GM12874 (cell line): ENCODE measurements at regions not wholly inside any gene's neighbourhood (a gene's known extent, or its start where the extent isn't known, plus 50 kb on each side); places are given as distances from the start of the nearest gene placed in this dataset.

Experiments
- TF ChIP-seq, protein P1 (sequence below): IDR thresholded peaks from 2 replicates; pipeline ENCODE4 v1.5.1; 2011; ENCODE audit warnings: low read depth, mild to moderate bottlenecking, control low read depth, low read length, moderate library complexity; ENCODE audit not compliant: insufficient read depth

- TF ChIP-seq, protein P1, sequence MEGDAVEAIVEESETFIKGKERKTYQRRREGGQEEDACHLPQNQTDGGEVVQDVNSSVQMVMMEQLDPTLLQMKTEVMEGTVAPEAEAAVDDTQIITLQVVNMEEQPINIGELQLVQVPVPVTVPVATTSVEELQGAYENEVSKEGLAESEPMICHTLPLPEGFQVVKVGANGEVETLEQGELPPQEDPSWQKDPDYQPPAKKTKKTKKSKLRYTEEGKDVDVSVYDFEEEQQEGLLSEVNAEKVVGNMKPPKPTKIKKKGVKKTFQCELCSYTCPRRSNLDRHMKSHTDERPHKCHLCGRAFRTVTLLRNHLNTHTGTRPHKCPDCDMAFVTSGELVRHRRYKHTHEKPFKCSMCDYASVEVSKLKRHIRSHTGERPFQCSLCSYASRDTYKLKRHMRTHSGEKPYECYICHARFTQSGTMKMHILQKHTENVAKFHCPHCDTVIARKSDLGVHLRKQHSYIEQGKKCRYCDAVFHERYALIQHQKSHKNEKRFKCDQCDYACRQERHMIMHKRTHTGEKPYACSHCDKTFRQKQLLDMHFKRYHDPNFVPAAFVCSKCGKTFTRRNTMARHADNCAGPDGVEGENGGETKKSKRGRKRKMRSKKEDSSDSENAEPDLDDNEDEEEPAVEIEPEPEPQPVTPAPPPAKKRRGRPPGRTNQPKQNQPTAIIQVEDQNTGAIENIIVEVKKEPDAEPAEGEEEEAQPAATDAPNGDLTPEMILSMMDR = no peak
Measured at GRCh38 chr19:30760014-30760413, 387.8 kb downstream of the ZNF536 start.

DNA sequence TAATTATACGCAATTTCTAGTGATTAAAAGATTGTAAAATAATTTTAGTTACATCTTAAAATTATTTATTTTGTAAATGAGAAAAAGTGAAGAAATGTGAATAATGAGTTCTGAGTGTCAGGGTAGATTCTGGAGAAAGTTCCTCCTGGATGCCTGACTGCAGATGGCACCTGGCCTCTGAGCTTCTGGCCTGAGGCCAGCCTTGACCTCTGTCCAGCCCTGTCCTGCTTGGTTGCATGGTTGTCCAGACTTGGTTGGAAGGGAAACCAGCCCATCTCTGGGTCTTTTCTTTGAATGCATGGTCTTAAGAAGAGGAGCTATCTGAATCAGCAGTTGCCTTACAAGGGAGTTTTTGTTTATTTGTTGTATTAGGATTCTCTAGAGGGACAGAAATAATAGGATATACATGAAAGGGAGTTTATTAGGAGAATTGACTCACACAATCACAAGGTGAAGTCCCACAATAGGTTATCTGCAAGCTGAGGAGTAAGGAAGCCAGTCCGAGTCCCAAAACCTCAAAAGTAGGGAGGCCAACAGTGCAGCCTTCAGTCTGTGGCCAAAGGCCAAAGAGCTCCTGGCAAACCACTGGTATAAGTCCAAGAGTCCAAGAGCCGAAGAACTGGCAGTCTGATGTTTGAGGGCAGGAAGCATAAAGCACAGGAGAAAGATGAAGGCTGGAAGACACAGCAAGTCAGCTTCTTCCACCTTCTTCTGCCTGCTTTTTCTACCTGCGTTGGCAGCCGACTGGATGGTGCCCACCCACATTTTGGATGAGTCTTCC is 385.8 kb downstream of the ZNF536 start:
- TF ChIP-seq, protein P1 = no peak

GRCh38 chr19:30757104-30757836 is 385.1 kb downstream of the ZNF536 start:
- TF ChIP-seq, protein P1 = no peak

GRCh38 chr19:30755581-30755980 is 383.4 kb downstream of the ZNF536 start:
- TF ChIP-seq, protein P1 = no peak

GRCh38 chr19:30754162-30754561 is 382.0 kb downstream of the ZNF536 start:
- TF ChIP-seq, protein P1 = no peak

- TF ChIP-seq, protein P1 = no peak
Measured at GRCh38 chr19:30752876-30753275, 380.7 kb downstream of the ZNF536 start.

- TF ChIP-seq, protein P1 = no peak
Measured at GRCh38 chr19:30752201-30752600, 380.0 kb downstream of the ZNF536 start.
